Mesothelial cell of epicardium (in vitro differentiated cells): ENCODE measurements at regions not wholly inside any gene's neighbourhood (a gene's known extent, or its start where the extent isn't known, plus 50 kb on each side); places are given as distances from the start of the nearest gene placed in this dataset.

Source experiments
- DNase-seq, 2 experiments: peaks; one replicate each; pipeline ENCODE4 v3.0.0; 2021; ENCODE audit warnings: low spot score in 2 of 2; ENCODE audit not compliant: unreplicated experiment in 2 of 2
- H3K27ac Mint-ChIP-seq: 2 replicates; pipeline ENCODE4 v1.8.0; 2021; ENCODE audit warnings: mixed read lengths
- H3K27me3 Mint-ChIP-seq: 2 replicates; pipeline ENCODE4 v1.8.0; 2021; ENCODE audit warnings: low read depth, mixed read lengths
- H3K36me3 Mint-ChIP-seq: 2 replicates; pipeline ENCODE4 v1.8.0; 2021; ENCODE audit warnings: mixed read lengths
- H3K4me1 Mint-ChIP-seq: 2 replicates; pipeline ENCODE4 v1.8.0; 2021; ENCODE audit warnings: mixed read lengths
- H3K4me3 Mint-ChIP-seq: 2 replicates; pipeline ENCODE4 v1.8.0; 2021; ENCODE audit warnings: mild to moderate bottlenecking, moderate library complexity, mixed read lengths
- H3K9me3 Mint-ChIP-seq: 2 replicates; pipeline ENCODE4 v1.8.0; 2021; ENCODE audit warnings: mixed read lengths
- TF ChIP-seq, protein P1 (sequence below): fragments of 200-600 bp; sonication (generic); IDR thresholded peaks from one replicate; pipeline ENCODE4 v1.5.0; 2021; ENCODE audit warnings: antibody characterized with exemption; ENCODE audit not compliant: unreplicated experiment

DNA sequence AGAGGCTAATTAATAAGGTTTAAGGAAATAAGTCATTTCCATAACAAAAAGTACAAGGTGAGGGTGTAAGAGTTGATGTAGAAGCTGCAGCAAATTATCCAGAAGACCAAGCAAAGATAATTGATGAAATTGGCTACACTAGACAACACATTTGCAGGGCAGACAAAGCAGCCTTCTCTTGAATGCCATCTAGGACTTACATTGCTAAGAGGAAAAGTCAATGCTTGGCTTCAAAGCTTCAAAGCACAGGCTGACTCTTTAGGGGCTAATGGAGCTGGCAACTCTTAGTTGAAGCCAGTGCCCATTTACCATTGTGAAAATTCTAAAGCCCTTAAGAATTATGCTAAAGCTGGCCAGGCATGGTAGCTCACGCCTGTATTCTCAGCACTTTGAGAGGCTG lies 728.6 kb upstream of the KLHL29 start:
- TF ChIP-seq, protein P1, sequence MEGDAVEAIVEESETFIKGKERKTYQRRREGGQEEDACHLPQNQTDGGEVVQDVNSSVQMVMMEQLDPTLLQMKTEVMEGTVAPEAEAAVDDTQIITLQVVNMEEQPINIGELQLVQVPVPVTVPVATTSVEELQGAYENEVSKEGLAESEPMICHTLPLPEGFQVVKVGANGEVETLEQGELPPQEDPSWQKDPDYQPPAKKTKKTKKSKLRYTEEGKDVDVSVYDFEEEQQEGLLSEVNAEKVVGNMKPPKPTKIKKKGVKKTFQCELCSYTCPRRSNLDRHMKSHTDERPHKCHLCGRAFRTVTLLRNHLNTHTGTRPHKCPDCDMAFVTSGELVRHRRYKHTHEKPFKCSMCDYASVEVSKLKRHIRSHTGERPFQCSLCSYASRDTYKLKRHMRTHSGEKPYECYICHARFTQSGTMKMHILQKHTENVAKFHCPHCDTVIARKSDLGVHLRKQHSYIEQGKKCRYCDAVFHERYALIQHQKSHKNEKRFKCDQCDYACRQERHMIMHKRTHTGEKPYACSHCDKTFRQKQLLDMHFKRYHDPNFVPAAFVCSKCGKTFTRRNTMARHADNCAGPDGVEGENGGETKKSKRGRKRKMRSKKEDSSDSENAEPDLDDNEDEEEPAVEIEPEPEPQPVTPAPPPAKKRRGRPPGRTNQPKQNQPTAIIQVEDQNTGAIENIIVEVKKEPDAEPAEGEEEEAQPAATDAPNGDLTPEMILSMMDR: no peak
- H3K36me3 Mint-ChIP-seq: no peaks in the 10 kb centered on the region
- peaks cover 21% of the 10 kb centered on the region for H3K9me3 Mint-ChIP-seq
- H3K4me1 Mint-ChIP-seq: no peaks in the 10 kb centered on the region
- H3K27ac Mint-ChIP-seq: no peak overlapping the region
- no peaks in the 10 kb centered on the region for H3K27me3 Mint-ChIP-seq
- no peak for DNase-seq
- no peak overlapping the region for H3K4me3 Mint-ChIP-seq

DNA sequence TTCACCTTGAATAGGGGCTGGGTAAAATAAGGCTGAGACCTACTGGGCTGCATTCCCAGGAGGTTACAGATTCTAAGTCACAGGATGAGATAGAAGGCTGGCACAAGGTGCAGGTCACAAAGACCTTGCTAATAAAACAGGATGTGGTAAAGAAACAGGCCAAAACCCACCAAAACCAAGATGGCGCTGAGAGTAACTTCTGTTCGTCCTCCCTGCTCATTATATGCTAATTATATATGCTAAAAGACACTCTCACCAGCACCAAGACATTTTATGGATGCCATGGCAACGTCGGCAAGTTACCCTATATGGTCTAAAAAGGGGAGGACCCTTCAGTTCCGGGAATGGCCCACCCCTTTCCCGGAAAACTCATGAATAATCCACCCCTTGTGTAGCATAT lies 711.5 kb upstream of the KLHL29 start:
- peaks cover 16% of the 10 kb centered on the region for H3K27me3 Mint-ChIP-seq
- no peaks in the 10 kb centered on the region for H3K36me3 Mint-ChIP-seq
- no peak for DNase-seq
- H3K4me3 Mint-ChIP-seq: no peak overlapping the region
- no peaks in the 10 kb centered on the region for H3K9me3 Mint-ChIP-seq
- H3K4me1 Mint-ChIP-seq: no peaks in the 10 kb centered on the region
- H3K27ac Mint-ChIP-seq: no peak overlapping the region
- TF ChIP-seq, protein P1: no peak

DNA sequence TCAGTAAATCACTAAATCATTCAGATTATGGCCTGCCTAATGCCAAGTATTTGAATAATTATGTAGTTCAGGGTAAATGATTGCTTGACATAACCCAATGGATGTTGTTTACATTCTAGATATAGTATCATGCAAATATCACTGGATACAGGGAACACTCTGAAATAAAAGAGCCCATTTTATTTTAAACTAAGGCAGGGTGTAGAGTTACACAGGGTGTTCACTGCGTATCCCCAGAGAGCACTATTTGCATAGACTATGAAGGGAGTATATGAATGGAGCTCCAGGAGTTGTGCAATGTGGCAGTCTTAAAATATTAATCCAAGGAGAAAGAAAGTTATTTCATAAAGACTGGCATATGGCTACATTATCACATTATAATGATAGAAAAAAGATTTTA lies 701.1 kb upstream of the KLHL29 start:
- Mint-ChIP-seq H3K27ac (no peak overlapping the region), H3K4me3 (no peak overlapping the region), H3K27me3 (peaks cover 2% of the 10 kb centered on the region), H3K9me3 (peaks cover 5% of the 10 kb centered on the region), H3K36me3 (no peaks in the 10 kb centered on the region), H3K4me1 (peaks cover 4% of the 10 kb centered on the region)
- TF ChIP-seq, protein P1: no peak
- no peak for DNase-seq

DNA sequence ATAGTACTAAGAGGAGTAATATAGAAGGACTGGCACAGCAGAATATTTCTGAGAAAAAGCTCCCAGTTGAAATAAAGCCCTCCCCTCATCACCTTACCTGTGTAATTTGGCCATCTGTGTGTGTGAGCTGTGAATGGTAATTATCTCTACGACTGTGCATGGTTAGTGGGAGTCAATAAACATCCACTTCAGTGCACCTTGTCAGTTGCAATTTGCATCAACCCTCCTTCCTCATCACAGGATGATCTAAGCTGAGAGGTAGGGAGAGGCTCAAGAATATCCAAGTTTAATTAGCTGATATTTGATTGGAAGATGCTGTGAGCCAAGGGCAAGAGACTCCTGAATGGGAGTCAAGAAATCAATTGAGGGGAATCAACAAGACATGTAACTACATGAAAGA lies 694.9 kb upstream of the KLHL29 start:
- TF ChIP-seq, protein P1: no peak
- H3K4me1 Mint-ChIP-seq: no peaks in the 10 kb centered on the region
- no peak overlapping the region for H3K27ac Mint-ChIP-seq
- H3K27me3 Mint-ChIP-seq: peaks cover 3% of the 10 kb centered on the region
- H3K9me3 Mint-ChIP-seq: peaks cover 3% of the 10 kb centered on the region
- no peaks in the 10 kb centered on the region for H3K36me3 Mint-ChIP-seq
- H3K4me3 Mint-ChIP-seq: no peak overlapping the region
- DNase-seq: no peak

DNA sequence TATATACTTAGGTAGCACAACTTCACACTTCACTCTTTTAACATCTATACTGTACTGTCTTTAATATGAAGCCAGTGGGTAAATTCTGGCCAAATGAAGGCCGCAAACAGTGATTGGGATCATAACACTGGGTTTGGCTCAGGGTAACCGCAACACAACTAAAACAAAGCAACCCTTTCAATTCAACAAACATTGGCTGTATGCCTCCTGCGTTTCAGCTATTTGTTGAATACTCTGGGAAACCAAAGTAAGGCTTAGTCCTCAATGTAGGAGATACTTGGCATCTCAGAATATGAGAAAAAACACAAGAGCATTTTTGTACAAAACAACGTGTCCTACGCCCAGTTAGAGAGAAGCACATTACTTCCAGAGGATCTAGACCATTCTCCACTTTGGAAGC lies 693.3 kb upstream of the KLHL29 start:
- no peak overlapping the region for H3K4me3 Mint-ChIP-seq

More for the DNA sequence above, 693.3 kb upstream of the KLHL29 start:
- TF ChIP-seq, protein P1: no peak
- Mint-ChIP-seq H3K27me3 (peaks cover 3% of the 10 kb centered on the region), H3K36me3 (no peaks in the 10 kb centered on the region), H3K4me1 (no peaks in the 10 kb centered on the region), H3K9me3 (peaks cover 3% of the 10 kb centered on the region), H3K27ac (no peak overlapping the region)
- DNase-seq: no peak
